GM12872 (cell line): ENCODE measurements at regions not wholly inside any gene's neighbourhood (a gene's known extent, or its start where the extent isn't known, plus 50 kb on each side); places are given as distances from the start of the nearest gene placed in this dataset.

ENCODE experiments used
- TF ChIP-seq, protein P1 (sequence below): IDR thresholded peaks from 3 replicates; pipeline ENCODE4 v1.5.1; 2011; ENCODE audit warnings: low read depth, mild to moderate bottlenecking, low read length, moderate library complexity; ENCODE audit not compliant: insufficient read depth

- TF ChIP-seq, protein P1, sequence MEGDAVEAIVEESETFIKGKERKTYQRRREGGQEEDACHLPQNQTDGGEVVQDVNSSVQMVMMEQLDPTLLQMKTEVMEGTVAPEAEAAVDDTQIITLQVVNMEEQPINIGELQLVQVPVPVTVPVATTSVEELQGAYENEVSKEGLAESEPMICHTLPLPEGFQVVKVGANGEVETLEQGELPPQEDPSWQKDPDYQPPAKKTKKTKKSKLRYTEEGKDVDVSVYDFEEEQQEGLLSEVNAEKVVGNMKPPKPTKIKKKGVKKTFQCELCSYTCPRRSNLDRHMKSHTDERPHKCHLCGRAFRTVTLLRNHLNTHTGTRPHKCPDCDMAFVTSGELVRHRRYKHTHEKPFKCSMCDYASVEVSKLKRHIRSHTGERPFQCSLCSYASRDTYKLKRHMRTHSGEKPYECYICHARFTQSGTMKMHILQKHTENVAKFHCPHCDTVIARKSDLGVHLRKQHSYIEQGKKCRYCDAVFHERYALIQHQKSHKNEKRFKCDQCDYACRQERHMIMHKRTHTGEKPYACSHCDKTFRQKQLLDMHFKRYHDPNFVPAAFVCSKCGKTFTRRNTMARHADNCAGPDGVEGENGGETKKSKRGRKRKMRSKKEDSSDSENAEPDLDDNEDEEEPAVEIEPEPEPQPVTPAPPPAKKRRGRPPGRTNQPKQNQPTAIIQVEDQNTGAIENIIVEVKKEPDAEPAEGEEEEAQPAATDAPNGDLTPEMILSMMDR, result no peak
These were observed 583.8 kb upstream of the GJE1 start for GRCh38 chr6:141548966-141549365.

DNA sequence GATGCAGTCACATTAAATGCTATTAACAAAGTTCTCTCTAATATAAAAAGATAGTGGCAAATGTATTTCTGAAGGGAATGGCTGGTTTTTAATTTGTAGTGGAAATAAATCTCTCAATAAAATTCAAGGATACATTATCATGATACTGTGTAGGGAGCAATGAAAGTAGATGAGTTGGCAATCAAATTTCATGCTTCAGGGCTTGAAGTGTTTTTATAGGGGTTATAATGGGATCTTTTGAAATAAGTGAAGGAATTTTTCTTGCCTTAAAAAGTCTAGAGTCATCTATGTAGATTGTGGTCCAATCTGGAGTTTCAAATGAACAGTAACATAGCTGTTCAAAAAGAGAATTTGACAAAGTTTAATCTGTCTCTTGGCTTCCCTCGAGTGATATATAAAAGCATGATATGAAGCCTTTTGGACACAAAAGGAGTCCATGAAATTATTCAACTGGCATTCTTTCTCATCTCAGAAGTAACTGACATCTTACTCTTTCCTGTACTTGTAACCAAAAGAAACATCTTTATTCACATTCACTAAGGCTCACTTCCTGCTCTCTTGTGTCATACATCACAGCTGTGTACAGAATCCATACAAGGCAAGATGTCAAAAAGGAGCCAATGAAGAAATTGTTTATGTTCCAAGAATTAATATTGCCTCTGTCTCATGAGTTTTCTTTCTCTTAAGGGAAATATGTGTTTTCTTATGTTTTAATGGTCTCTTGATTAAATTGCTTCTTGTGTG lies 591.0 kb upstream of the GJE1 start:
- TF ChIP-seq, protein P1, result no peak

DNA sequence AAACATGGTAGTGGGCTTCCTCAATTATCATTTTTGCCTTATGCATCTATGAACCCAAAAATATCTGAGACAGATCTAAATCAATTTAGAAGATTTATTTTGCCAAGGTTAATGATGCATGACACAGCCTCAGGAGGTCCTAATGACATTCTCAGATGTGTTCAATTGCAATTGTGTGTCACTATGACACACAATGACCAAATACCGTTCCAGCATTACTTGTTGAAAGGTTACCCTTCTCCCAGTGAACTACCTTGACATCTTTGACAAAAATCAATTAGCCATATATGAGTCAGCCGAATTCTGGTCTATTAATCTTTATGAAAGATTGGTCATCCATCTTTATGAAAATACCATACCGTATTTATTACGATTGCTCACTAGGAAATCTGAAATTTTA lies 592.5 kb upstream of the GJE1 start:
- TF ChIP-seq, protein P1, result no peak

- TF ChIP-seq, protein P1, result no peak
These were observed 593.1 kb upstream of the GJE1 start for GRCh38 chr6:141539617-141540016.

- TF ChIP-seq, protein P1, result no peak
These were observed 600.5 kb upstream of the GJE1 start for GRCh38 chr6:141532211-141532610.

- TF ChIP-seq, protein P1, result no peak
These were observed 601.7 kb upstream of the GJE1 start for GRCh38 chr6:141531040-141531439.

- TF ChIP-seq, protein P1, result no peak
These were observed 604.1 kb upstream of the GJE1 start for GRCh38 chr6:141528596-141528995.
